Right renal cortex interstitium (tissue), 3 donors: ENCODE measurements at regions not wholly inside any gene's neighbourhood (a gene's known extent, or its start where the extent isn't known, plus 50 kb on each side); places are given as distances from the start of the nearest gene placed in this dataset.
"Not testable (repeated sequence)": the region's sequence is repeated elsewhere in the genome, so short reads cannot be mapped to it uniquely, and the experiment has no call there.

Experiments
- DNase-seq, 3 donors: peaks; one replicate each; pipeline ENCODE4 v3.0.0-alpha.2; 2013; ENCODE audit warnings: low read depth in 3 of 3, low spot score in 2 of 3

- not testable (repeated sequence) for DNase-seq
These were observed 88.5 kb upstream of the HCCS start for GRCh38 chrX:11022588-11022987.

GRCh38 chrX:11039926-11040325 is 71.2 kb upstream of the HCCS start:
- DNase-seq: no peak

GRCh38 chrX:11040405-11040804 is 70.7 kb upstream of the HCCS start:
- no peak for DNase-seq

GRCh38 chrX:11040996-11041395 is 70.1 kb upstream of the HCCS start:
- no peak for DNase-seq

- no peak for DNase-seq
These were observed 61.1 kb upstream of the HCCS start for GRCh38 chrX:11050013-11050412.

GRCh38 chrX:11053351-11053750 is 57.8 kb upstream of the HCCS start:
- no peak for DNase-seq

GRCh38 chrX:11056322-11057176 is 54.6 kb upstream of the HCCS start:
- DNase-seq: no peak

- DNase-seq: no peak
These were observed 51.2 kb upstream of the HCCS start for GRCh38 chrX:11059933-11060332.
